Activated CD4-positive, alpha-beta T cell treated with anti-CD3 and anti-CD28 coated beads for 36 hours (primary cell): ENCODE measurements at regions not wholly inside any gene's neighbourhood (a gene's known extent, or its start where the extent isn't known, plus 50 kb on each side); places are given as distances from the start of the nearest gene placed in this dataset.
A peak's percentile ranks its signal among the peaks of the same experiment; 100 is the strongest.

Source experiments
- ATAC-seq: fragments of 200-7000 bp; cut with Tn5 transposase; one replicate; pipeline ENCODE4 v1.10.0; 2021; ENCODE audit warnings: mild to moderate bottlenecking, moderate library complexity
- CTCF ChIA-PET: fragments of 350-600 bp; sonication (Branson Sonifier 250); formaldehyde crosslinking; loops from one replicate; lab custom pipeline; 2021; ENCODE audit warnings: antibody characterized with exemption; lab: Charles Lee
- POLR2A ChIA-PET: fragments of 350-600 bp; sonication (Branson Sonifier 250); formaldehyde crosslinking; loops from one replicate; lab custom pipeline; 2021; ENCODE audit warnings: antibody characterized with exemption, inconsistent platforms; lab: Charles Lee
- DNase-seq: peaks from one replicate; pipeline ENCODE4 v3.0.0-alpha.2; 2020
- H3K27ac Mint-ChIP-seq: one replicate; pipeline ENCODE4 v1.8.0; 2021; ENCODE audit warnings: mixed read lengths
- H3K27me3 Mint-ChIP-seq: one replicate; pipeline ENCODE4 v1.8.0; 2021; ENCODE audit warnings: mixed read lengths
- H3K36me3 Mint-ChIP-seq: one replicate; pipeline ENCODE4 v1.8.0; 2021; ENCODE audit warnings: low read depth, mixed read lengths
- H3K4me1 Mint-ChIP-seq: one replicate; pipeline ENCODE4 v1.8.0; 2021; ENCODE audit warnings: mixed read lengths
- H3K4me3 Mint-ChIP-seq: one replicate; pipeline ENCODE4 v1.8.0; 2021; ENCODE audit warnings: mild to moderate bottlenecking, moderate library complexity, mixed read lengths
- H3K9me3 Mint-ChIP-seq: one replicate; pipeline ENCODE4 v1.8.0; 2021; ENCODE audit warnings: low read depth, mixed read lengths
- intact Hi-C, 2 experiments: fragments of 100-400 bp; cut with DNase I in 1 of 2; cut with micrococcal nuclease in 1 of 2; formaldehyde crosslinking; loops; one replicate each; pipeline versions ENCODE4 v1.14.2 to v1.15.1; 2022 to 2024; cut with DNase I, micrococcal nuclease

DNA sequence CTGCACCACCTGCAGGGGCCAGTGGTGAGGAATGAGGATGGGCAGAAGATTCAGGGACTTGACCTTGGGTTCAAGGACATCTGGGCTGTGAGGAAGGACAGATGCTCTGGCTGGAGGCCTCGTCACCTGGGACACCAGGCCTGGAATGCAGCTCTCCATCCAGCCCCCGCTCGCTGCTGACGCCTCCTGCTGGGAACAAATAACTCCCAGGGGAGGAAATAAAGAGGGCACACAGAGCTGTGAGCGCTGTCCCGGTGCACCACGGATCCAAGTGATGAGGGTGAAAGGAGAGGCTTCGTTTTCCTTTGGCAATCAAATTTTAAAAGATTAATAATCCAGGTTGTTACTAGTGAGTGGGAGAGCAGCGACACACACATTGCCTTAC is 368.0 kb upstream of the MYT1L start:
- Mint-ChIP-seq H3K27me3 (no peaks in the 10 kb centered on the region), H3K27ac (no peak overlapping the region), H3K36me3 (no peaks in the 10 kb centered on the region), H3K9me3 (no peaks in the 10 kb centered on the region), H3K4me3 (no peak overlapping the region), H3K4me1 (peaks cover 2% of the 10 kb centered on the region)
- ATAC-seq (no peak), DNase-seq (no peak)
- ChIA-PET POLR2A (no interaction called here), CTCF (interaction anchor here (0.6 to 0.7 kb wide), 2 partner anchors 157 to 791 kb away, joined by 3 read pairs; no protein-coding TSS in a partner anchor)
- intact Hi-C loops: no loop called here

GRCh38 chr2:2698182-2699120 is 367.4 kb upstream of the MYT1L start:
- H3K36me3 Mint-ChIP-seq: no peaks in the 10 kb centered on the region
- H3K4me3 Mint-ChIP-seq: no peak overlapping the region
- intact Hi-C loops: no loop called here
- H3K27ac Mint-ChIP-seq: no peak overlapping the region
- peak; percentile 58 for DNase-seq
- peak; percentile 76 for ATAC-seq
- H3K4me1 Mint-ChIP-seq: no peaks in the 10 kb centered on the region
- POLR2A ChIA-PET: no interaction called here
- H3K27me3 Mint-ChIP-seq: no peaks in the 10 kb centered on the region
- CTCF ChIA-PET: no interaction called here
- no peaks in the 10 kb centered on the region for H3K9me3 Mint-ChIP-seq

DNA sequence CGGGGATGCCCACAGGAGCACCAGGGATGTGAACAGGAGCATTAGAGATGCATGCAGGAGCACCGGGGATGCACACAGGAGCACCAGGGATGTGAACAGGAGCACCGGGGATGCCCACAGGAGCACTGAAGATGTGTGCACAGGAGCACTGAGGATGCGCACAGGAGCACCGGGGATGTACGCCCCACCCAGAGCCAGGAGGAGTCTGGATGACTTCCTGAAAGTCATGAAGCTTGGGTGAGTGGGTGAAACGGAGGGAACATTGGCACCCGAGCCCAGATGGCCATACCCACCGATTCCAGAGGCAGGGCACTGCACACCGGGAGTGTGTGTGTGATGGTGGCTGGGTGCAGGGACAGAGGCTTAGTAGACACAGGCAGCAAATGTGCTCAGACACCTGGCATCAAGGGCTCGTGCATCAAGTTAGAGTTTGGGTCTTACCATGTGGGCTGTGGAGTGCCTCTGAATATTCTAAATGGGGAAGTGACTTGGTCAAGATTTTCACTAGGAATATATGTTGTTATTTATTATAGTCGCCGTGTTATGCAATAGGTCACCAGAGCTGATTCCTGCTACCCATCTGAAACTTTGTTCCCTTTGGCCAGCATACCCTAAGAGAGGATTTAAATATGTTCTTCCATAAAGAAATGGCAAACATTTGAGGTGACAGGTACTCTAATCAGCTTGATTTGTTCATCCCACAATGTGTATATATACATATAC is 365.8 kb upstream of the MYT1L start:
- no peak for DNase-seq
- Mint-ChIP-seq H3K9me3 (no peaks in the 10 kb centered on the region), H3K36me3 (no peaks in the 10 kb centered on the region), H3K27ac (no peak overlapping the region), H3K4me3 (no peak overlapping the region), H3K4me1 (no peaks in the 10 kb centered on the region), H3K27me3 (no peaks in the 10 kb centered on the region)
- POLR2A ChIA-PET: no interaction called here
- intact Hi-C loops: no loop called here
- CTCF ChIA-PET: interaction anchor here (0.6 kb wide), 1 partner anchor 589 kb away, joined by 3 read pairs; no protein-coding TSS in a partner anchor
- ATAC-seq: no peak

- Mint-ChIP-seq H3K9me3 (no peaks in the 10 kb centered on the region), H3K27ac (no peak overlapping the region), H3K4me1 (peaks cover under 1% of the 10 kb centered on the region), H3K4me3 (no peak overlapping the region), H3K36me3 (no peaks in the 10 kb centered on the region), H3K27me3 (no peaks in the 10 kb centered on the region)
- ChIA-PET POLR2A (no interaction called here), CTCF (no interaction called here)
- ATAC-seq (no peak), DNase-seq (no peak)
- intact Hi-C loops: no loop called here
Observed at GRCh38 chr2:2696325-2696724, 365.2 kb upstream of the MYT1L start.

GRCh38 chr2:2694746-2695145 is 363.7 kb upstream of the MYT1L start:
- intact Hi-C loops: no loop called here
- H3K4me3 Mint-ChIP-seq: no peak overlapping the region
- peaks cover 11% of the 10 kb centered on the region for H3K4me1 Mint-ChIP-seq
- no peaks in the 10 kb centered on the region for H3K27me3 Mint-ChIP-seq
- ATAC-seq (no peak), DNase-seq (no peak)
- no peak overlapping the region for H3K27ac Mint-ChIP-seq
- H3K9me3 Mint-ChIP-seq: no peaks in the 10 kb centered on the region
- ChIA-PET CTCF (interaction anchor here (0.6 kb wide), 1 partner anchor 802 kb away, joined by 3 read pairs; no protein-coding TSS in a partner anchor), POLR2A (no interaction called here)
- H3K36me3 Mint-ChIP-seq: no peaks in the 10 kb centered on the region

DNA sequence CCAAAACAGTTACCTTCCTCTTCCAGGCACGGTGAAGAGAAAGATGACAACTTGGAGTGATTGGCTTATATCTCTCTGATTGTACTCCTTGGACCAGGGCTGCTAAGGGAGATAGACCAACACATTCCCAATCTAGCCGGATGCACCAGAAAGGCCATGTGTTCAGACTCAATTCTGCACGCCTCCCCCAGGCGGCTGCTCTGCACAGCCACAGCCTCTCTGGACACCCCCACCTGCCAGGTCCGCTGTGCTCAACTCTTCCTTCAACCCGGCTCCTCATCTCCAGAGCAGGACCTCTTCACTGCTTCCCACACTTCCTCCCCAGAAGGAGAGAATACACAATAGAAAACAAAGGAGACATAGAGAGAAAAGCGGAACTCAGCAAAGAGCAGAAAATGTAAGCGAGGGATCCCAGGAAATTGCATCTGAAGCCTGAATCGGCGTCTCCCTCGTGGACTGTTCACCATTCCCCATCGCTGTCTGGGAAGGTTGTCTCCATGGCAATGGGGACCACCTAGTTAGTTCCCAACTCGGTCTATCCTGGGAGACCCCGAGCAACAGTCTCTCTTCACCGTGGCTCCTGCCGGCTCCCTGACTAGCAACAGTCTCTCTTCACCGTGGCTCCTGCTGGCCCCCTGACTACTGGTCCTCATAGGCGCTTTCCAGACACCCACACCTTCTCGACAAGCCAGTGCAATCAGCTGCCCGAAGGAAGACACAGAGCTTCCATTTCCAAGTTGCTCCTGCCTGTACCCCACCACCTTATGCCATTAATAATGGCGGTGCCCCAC is 361.7 kb upstream of the MYT1L start:
- ChIA-PET CTCF (no interaction called here), POLR2A (no interaction called here)
- Mint-ChIP-seq H3K27ac (no peak overlapping the region), H3K4me1 (peaks cover 27% of the 10 kb centered on the region), H3K4me3 (no peak overlapping the region), H3K36me3 (no peaks in the 10 kb centered on the region), H3K27me3 (no peaks in the 10 kb centered on the region), H3K9me3 (no peaks in the 10 kb centered on the region)
- intact Hi-C loops: no loop called here
- ATAC-seq (no peak), DNase-seq (no peak)

DNA sequence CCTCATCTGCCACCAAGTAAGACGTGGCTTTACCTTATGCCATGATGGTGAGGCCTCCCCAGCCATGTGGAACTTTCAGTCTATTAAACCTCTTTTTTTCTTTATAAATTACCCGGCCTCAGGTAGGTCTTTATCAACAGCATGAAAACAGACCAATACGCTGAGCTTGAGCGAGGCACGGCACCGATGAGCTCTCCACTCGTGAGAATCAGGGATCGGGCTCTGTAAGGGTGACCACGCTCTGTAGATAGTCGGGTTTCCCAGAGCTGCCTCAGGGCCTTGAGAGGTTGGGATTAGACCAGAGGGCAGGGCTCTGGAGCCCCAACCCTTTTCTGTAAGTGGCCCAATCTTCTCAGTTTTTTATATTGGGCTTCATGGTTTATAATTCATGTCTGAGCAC is 360.3 kb upstream of the MYT1L start:
- Mint-ChIP-seq H3K9me3 (no peaks in the 10 kb centered on the region), H3K36me3 (no peaks in the 10 kb centered on the region), H3K27me3 (no peaks in the 10 kb centered on the region), H3K4me3 (no peak overlapping the region), H3K27ac (no peak overlapping the region), H3K4me1 (peaks cover 32% of the 10 kb centered on the region)
- intact Hi-C loops: no loop called here
- POLR2A ChIA-PET: no interaction called here
- no peak for ATAC-seq
- CTCF ChIA-PET: no interaction called here
- DNase-seq: no peak

- intact Hi-C loops: no loop called here
Observed at GRCh38 chr2:2690985-2691384, 359.9 kb upstream of the MYT1L start.

DNA sequence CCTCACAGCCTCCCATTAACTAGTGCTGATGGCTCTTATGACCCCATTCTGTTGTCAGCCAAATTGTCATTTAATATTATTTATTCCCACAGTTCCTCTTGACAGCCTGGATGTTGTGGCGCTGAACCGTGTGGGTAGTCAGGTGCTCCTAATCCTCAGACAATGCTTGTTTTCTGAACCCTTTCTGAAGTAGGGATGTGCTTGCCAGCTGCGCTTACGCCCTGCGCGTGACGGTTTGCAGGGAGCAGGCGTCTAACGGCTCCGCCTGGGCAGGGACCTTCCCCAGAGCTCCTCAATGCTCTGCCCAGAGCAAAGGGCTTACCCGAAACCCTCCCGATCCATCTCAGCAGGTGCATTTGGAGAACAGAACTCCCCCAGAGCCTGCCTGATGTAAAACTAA is 358.2 kb upstream of the MYT1L start:
- H3K36me3 Mint-ChIP-seq: no peaks in the 10 kb centered on the region
- H3K9me3 Mint-ChIP-seq: no peaks in the 10 kb centered on the region
- H3K27me3 Mint-ChIP-seq: no peaks in the 10 kb centered on the region
- H3K4me1 Mint-ChIP-seq: peaks cover 50% of the 10 kb centered on the region
- H3K27ac Mint-ChIP-seq: no peak overlapping the region
- DNase-seq (no peak), ATAC-seq (no peak)
- intact Hi-C loops: no loop called here
- ChIA-PET CTCF (no interaction called here), POLR2A (no interaction called here)
- H3K4me3 Mint-ChIP-seq: no peak overlapping the region

More at GRCh38 chr2:2690985-2691384, 359.9 kb upstream of the MYT1L start:
- ATAC-seq: no peak
- no peaks in the 10 kb centered on the region for H3K36me3 Mint-ChIP-seq
- no peak for DNase-seq
- no peaks in the 10 kb centered on the region for H3K27me3 Mint-ChIP-seq
- H3K27ac Mint-ChIP-seq: no peak overlapping the region
- H3K9me3 Mint-ChIP-seq: no peaks in the 10 kb centered on the region
- ChIA-PET CTCF (no interaction called here), POLR2A (no interaction called here)
- peaks cover 36% of the 10 kb centered on the region for H3K4me1 Mint-ChIP-seq
- no peak overlapping the region for H3K4me3 Mint-ChIP-seq

DNA sequence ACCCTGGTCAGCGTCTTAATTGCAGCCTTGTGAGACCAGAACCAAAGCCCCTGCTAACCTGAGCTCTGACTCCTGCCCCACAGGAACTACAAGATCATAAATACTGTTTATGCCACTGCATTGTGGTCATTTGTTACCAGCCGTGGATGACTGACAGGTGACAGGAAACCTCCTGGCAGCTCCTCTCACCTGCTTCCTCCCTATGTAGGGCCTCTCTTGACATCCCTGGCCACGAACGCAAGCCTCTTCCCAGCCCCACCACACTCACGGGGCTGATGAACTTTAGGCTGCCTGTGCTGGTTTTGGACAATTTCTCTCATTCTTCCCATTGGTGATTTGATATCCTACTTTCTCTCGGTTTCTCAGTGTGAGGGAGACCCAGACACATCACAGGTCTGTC is 357.2 kb upstream of the MYT1L start:
- CTCF ChIA-PET: interaction anchor here (1.0 kb wide), 1 partner anchor 32 kb away, joined by 3 read pairs; no protein-coding TSS in a partner anchor
- ATAC-seq: peak; percentile 52

DNA sequence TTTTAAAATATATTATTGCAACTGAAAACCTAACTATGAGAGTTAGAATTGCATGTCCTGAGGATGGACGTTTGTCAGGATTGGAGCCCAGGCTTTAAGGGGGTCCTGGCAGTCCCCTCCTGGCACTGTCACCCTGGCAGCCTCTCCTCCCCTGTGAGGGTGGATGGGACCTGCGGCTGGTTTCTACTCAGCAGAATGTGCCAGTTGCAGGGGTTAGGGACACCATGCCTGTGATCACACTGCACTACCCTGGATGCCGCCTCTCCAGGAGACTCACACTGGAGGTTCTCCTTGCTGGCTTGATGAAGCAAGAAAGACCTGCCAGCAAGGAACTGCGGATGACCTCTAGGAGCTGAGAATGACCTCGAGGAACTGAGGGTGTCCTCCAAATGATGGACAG is 356.7 kb upstream of the MYT1L start:
- Mint-ChIP-seq H3K4me1 (peaks cover 62% of the 10 kb centered on the region), H3K9me3 (no peaks in the 10 kb centered on the region), H3K27ac (no peak overlapping the region), H3K27me3 (no peaks in the 10 kb centered on the region), H3K36me3 (no peaks in the 10 kb centered on the region), H3K4me3 (no peak overlapping the region)
- ATAC-seq: no peak
- intact Hi-C loops: no loop called here
- DNase-seq: no peak
- ChIA-PET POLR2A (interaction anchor here (0.6 kb wide), 1 partner anchor 965 kb away, joined by 3 read pairs; no protein-coding TSS in a partner anchor), CTCF (interaction anchor here (0.8 to 1.0 kb wide), 2 partner anchors 31 to 74 kb away, joined by 3 to 4 read pairs; no protein-coding TSS in a partner anchor)

More for the DNA sequence above, 357.2 kb upstream of the MYT1L start:
- intact Hi-C loops: no loop called here
- H3K4me3 Mint-ChIP-seq: no peak overlapping the region
- peaks cover 57% of the 10 kb centered on the region for H3K4me1 Mint-ChIP-seq
- no peaks in the 10 kb centered on the region for H3K27me3 Mint-ChIP-seq
- no peaks in the 10 kb centered on the region for H3K9me3 Mint-ChIP-seq
- H3K36me3 Mint-ChIP-seq: no peaks in the 10 kb centered on the region
- POLR2A ChIA-PET: no interaction called here
- no peak for DNase-seq
- no peak overlapping the region for H3K27ac Mint-ChIP-seq
